Fibroblast of lung (primary cell): ENCODE measurements at regions not wholly inside any gene's neighbourhood (a gene's known extent, or its start where the extent isn't known, plus 50 kb on each side); places are given as distances from the start of the nearest gene placed in this dataset.

ENCODE experiments used
- DNase-seq, 2 donors: peaks; one replicate each; pipeline versions ENCODE4 v3.0.0 to v3.0.0-alpha.2; 2010; ENCODE audit warnings: low read depth in 2 of 2
- H2AFZ ChIP-seq: 2 replicates; pipeline ENCODE4 v1.5.1; 2012; ENCODE audit warnings: low read length, control low read depth, inconsistent platforms
- H3K27ac ChIP-seq: 2 replicates; pipeline ENCODE4 v1.5.1; 2011; ENCODE audit warnings: low read length, control low read depth; ENCODE audit not compliant: insufficient read depth
- H3K27me3 ChIP-seq: 2 replicates; pipeline ENCODE4 v1.5.1; 2011; ENCODE audit warnings: mild to moderate bottlenecking, low read length; ENCODE audit not compliant: control insufficient read depth, insufficient read depth
- H3K36me3 ChIP-seq: 2 replicates; pipeline ENCODE4 v1.5.1; 2011; ENCODE audit warnings: low read length; ENCODE audit not compliant: control insufficient read depth, insufficient read depth
- H3K4me1 ChIP-seq: 2 replicates; pipeline ENCODE4 v1.5.1; 2011; ENCODE audit warnings: low read length; ENCODE audit not compliant: control insufficient read depth, insufficient read depth; ENCODE audit errors: extremely low read depth
- H3K4me2 ChIP-seq: 2 replicates; pipeline ENCODE4 v1.5.1; 2011; ENCODE audit warnings: low read length, control low read depth; ENCODE audit not compliant: insufficient read depth; ENCODE audit errors: extremely low read depth
- H3K4me3 ChIP-seq, 4 experiments: fragments of 200-600 bp in 1 of 4; sonication (generic) in 1 of 4; replicated peaks in 1 of 4; 2 replicates each; pipeline ENCODE4 v1.5.1; 2011 to 2016; ENCODE audit warnings: low read length in 4 of 4, low read depth in 3 of 4, mild to moderate bottlenecking in 3 of 4, control low read depth in 2 of 4, inconsistent platforms in 1 of 4, mixed read lengths in 1 of 4; ENCODE audit not compliant: insufficient read depth in 1 of 4; ENCODE audit errors: control extremely low read depth in 1 of 4
- H3K79me2 ChIP-seq: 2 replicates; pipeline ENCODE4 v1.5.1; 2012; ENCODE audit warnings: mild to moderate bottlenecking, low read length, inconsistent platforms; ENCODE audit not compliant: control insufficient read depth, insufficient read depth
- H3K9ac ChIP-seq: 2 replicates; pipeline ENCODE4 v1.5.1; 2011; ENCODE audit warnings: mild to moderate bottlenecking, low read length, control low read depth; ENCODE audit not compliant: insufficient read depth
- H3K9me3 ChIP-seq: 2 replicates; pipeline ENCODE4 v1.5.1; 2012; ENCODE audit warnings: low read depth, low read length; ENCODE audit not compliant: control insufficient read depth, insufficient read depth
- H4K20me1 ChIP-seq: 2 replicates; pipeline ENCODE4 v1.5.1; 2011; ENCODE audit warnings: low read length; ENCODE audit not compliant: control insufficient read depth, insufficient read depth; ENCODE audit errors: extremely low read depth
- EZH2 ChIP-seq: IDR thresholded peaks from 2 replicates; pipeline ENCODE4 v1.5.1; 2012; ENCODE audit warnings: low read length, control low read depth, mild to moderate bottlenecking; ENCODE audit errors: missing control alignments
- TF ChIP-seq, protein P1 (sequence below), 2 donors: IDR thresholded peaks in 1 of 2; conservative IDR thresholded peaks in 1 of 2; 1 replicate in 1 of 2; 2 replicates in 1 of 2; pipeline ENCODE4 v1.5.1; 2011 to 2012; ENCODE audit warnings: low read length in 2 of 2, control low read depth in 1 of 2, inconsistent platforms in 1 of 2, low read depth in 1 of 2, mild to moderate bottlenecking in 1 of 2

DNA sequence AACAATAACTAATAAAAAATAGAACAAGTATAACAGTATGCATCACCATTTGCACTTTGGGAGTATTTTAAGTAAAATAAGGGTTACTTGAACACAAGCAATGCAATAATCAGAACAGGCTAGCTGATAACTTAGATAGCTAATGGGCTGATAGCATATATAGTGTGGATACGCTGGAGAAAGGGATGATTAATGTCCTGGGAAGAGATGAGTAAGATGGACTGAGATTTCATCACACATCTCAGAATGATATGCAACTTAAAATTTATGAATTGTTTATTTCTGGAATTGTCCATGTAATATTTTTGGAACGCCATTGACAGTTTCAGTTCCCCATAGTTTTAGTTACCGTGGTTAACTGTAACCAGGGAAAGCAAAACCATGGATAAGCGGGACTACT, 173.6 kb downstream of the ISL1 start:
- Histone ChIP-seq H3K27me3 (no peaks in the 10 kb centered on the region), H3K79me2 (no peaks in the 10 kb centered on the region), H3K4me1 (no peaks in the 10 kb centered on the region), H3K9me3 (no peaks in the 10 kb centered on the region), H3K4me2 (no peak overlapping the region), H4K20me1 (no peaks in the 10 kb centered on the region), H2AFZ (no peak overlapping the region), H3K36me3 (no peaks in the 10 kb centered on the region), H3K4me3 (no peak overlapping the region), H3K9ac (no peak overlapping the region), H3K27ac (no peak overlapping the region)
- DNase-seq: no peak
- no peak for TF ChIP-seq EZH2
- TF ChIP-seq, protein P1, sequence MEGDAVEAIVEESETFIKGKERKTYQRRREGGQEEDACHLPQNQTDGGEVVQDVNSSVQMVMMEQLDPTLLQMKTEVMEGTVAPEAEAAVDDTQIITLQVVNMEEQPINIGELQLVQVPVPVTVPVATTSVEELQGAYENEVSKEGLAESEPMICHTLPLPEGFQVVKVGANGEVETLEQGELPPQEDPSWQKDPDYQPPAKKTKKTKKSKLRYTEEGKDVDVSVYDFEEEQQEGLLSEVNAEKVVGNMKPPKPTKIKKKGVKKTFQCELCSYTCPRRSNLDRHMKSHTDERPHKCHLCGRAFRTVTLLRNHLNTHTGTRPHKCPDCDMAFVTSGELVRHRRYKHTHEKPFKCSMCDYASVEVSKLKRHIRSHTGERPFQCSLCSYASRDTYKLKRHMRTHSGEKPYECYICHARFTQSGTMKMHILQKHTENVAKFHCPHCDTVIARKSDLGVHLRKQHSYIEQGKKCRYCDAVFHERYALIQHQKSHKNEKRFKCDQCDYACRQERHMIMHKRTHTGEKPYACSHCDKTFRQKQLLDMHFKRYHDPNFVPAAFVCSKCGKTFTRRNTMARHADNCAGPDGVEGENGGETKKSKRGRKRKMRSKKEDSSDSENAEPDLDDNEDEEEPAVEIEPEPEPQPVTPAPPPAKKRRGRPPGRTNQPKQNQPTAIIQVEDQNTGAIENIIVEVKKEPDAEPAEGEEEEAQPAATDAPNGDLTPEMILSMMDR (conservative IDR thresholded peaks at IDR 0.05 in 1 of 2, IDR thresholded peaks at IDR 0.05 in 1 of 2; ENCODE audit: low read depth in 1 of 2, low read length in 2 of 2): no peak

DNA sequence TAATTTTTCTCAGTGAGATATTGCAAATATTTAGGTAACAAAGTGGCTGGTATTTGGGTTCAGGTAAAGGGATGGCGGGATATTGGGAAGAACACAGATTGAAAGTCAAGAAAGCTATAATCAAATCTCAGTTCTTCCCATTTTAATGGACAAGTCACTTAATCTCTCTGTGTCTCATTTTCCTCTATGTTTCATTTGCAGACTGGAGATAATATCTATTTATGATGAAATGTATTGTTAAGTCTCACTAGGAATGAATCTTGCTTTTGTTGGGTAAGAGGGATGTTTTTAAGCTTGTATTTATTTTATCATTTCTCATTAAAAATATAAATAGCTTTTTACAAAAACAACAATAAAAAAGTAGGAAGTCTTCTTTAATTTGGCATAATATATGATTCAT, 175.4 kb downstream of the ISL1 start:
- Histone ChIP-seq H3K9me3 (no peaks in the 10 kb centered on the region), H3K79me2 (no peaks in the 10 kb centered on the region), H3K4me3 (no peak overlapping the region)

DNA sequence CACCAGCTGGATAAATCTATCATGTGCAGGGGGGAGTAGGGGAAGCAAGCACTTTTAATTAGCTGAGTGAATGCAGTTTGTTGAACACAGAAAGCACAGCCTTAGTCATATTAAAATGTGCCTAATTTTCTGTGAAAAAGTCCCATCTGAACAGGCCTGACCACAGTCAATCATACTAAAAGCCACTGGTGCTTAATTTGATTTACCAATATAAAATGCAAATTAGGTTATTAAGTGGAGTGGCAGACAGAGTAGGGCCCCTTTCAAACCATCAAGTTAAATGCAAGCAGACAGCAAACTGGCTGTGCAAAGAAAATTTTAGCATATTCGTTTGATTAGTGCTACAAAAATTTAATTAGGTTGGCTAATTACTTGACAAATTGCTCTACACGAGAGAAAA, 176.1 kb downstream of the ISL1 start:
- Histone ChIP-seq H3K27me3 (no peaks in the 10 kb centered on the region), H4K20me1 (no peaks in the 10 kb centered on the region), H3K79me2 (no peaks in the 10 kb centered on the region), H3K4me1 (no peaks in the 10 kb centered on the region), H3K4me3 (no peak overlapping the region), H2AFZ (no peak overlapping the region), H3K9me3 (no peaks in the 10 kb centered on the region), H3K36me3 (no peaks in the 10 kb centered on the region), H3K9ac (no peak overlapping the region), H3K27ac (no peak overlapping the region), H3K4me2 (no peak overlapping the region)
- DNase-seq: no peak
- no peak for TF ChIP-seq EZH2
- TF ChIP-seq, protein P1 (conservative IDR thresholded peaks at IDR 0.05 in 1 of 2, IDR thresholded peaks at IDR 0.05 in 1 of 2; ENCODE audit: low read depth in 1 of 2, low read length in 2 of 2): no peak

More for the DNA sequence above, 175.4 kb downstream of the ISL1 start:
- Histone ChIP-seq H3K36me3 (no peaks in the 10 kb centered on the region), H4K20me1 (no peaks in the 10 kb centered on the region), H3K4me1 (no peaks in the 10 kb centered on the region), H2AFZ (no peak overlapping the region), H3K4me2 (no peak overlapping the region), H3K27me3 (no peaks in the 10 kb centered on the region), H3K9ac (no peak overlapping the region), H3K27ac (no peak overlapping the region)
- TF ChIP-seq, protein P1 (conservative IDR thresholded peaks at IDR 0.05 in 1 of 2, IDR thresholded peaks at IDR 0.05 in 1 of 2; ENCODE audit: low read depth in 1 of 2, low read length in 2 of 2): no peak
- TF ChIP-seq EZH2: no peak
- no peak for DNase-seq
